ENCODE measurements at regions not wholly inside any gene's neighbourhood (a gene's known extent, or its start where the extent isn't known, plus 50 kb on each side); places are given as distances from the start of the nearest gene placed in this dataset.

GRCh38 chr10:130998642-130999041 is 312.9 kb downstream of the TCERG1L start:
- DNase-seq (ENCODE audit: low spot score) = no peak

GRCh38 chr10:130999376-131000202 is 311.9 kb downstream of the TCERG1L start:
- no peak for DNase-seq (ENCODE audit: low spot score)

- DNase-seq (ENCODE audit: low spot score) = no peak
Observed at GRCh38 chr10:131000244-131000643, 311.3 kb downstream of the TCERG1L start.

GRCh38 chr10:131000743-131001142 is 310.8 kb downstream of the TCERG1L start:
- no peak for DNase-seq (ENCODE audit: low spot score)

GRCh38 chr10:131001438-131001837 is 310.1 kb downstream of the TCERG1L start:
- DNase-seq (ENCODE audit: low spot score) = no peak

GRCh38 chr10:131002031-131002861 is 309.3 kb downstream of the TCERG1L start:
- DNase-seq (ENCODE audit: low spot score) = no peak

- DNase-seq (ENCODE audit: low spot score) = no peak
Observed at GRCh38 chr10:131003455-131003854, 308.1 kb downstream of the TCERG1L start.

GRCh38 chr10:131004276-131004675 is 307.2 kb downstream of the TCERG1L start:
- DNase-seq (ENCODE audit: low spot score) = no peak

- no peak for DNase-seq (ENCODE audit: low spot score)
Observed at GRCh38 chr10:131006458-131007256, 304.9 kb downstream of the TCERG1L start.

GRCh38 chr10:131009791-131010190 is 301.7 kb downstream of the TCERG1L start:
- no peak for DNase-seq (ENCODE audit: low spot score)

- DNase-seq (ENCODE audit: low spot score) = no peak
Observed at GRCh38 chr10:131010965-131011575, 300.5 kb downstream of the TCERG1L start.

- DNase-seq (ENCODE audit: low spot score) = no peak
Observed at GRCh38 chr10:131011936-131012640, 299.4 kb downstream of the TCERG1L start.

GRCh38 chr10:131012641-131012985 is 298.9 kb downstream of the TCERG1L start:
- DNase-seq (ENCODE audit: low spot score) = no peak

- DNase-seq (ENCODE audit: low spot score) = no peak
Observed at GRCh38 chr10:131013281-131013912, 298.1 kb downstream of the TCERG1L start.

GRCh38 chr10:131014271-131014670 is 297.2 kb downstream of the TCERG1L start:
- no peak for DNase-seq (ENCODE audit: low spot score)

GRCh38 chr10:131015271-131015670 is 296.2 kb downstream of the TCERG1L start:
- no peak for DNase-seq (ENCODE audit: low spot score)

- no peak for DNase-seq (ENCODE audit: low spot score)
Observed at GRCh38 chr10:131016556-131016955, 295.0 kb downstream of the TCERG1L start.

GRCh38 chr10:131017566-131018285 is 293.8 kb downstream of the TCERG1L start:
- DNase-seq (ENCODE audit: low spot score) = no peak

GRCh38 chr10:131018886-131019500 is 292.5 kb downstream of the TCERG1L start:
- no peak for DNase-seq (ENCODE audit: low spot score)

- no peak for DNase-seq (ENCODE audit: low spot score)
Observed at GRCh38 chr10:131019696-131020095, 291.8 kb downstream of the TCERG1L start.
